B cell (primary cell): ENCODE measurements at regions not wholly inside any gene's neighbourhood (a gene's known extent, or its start where the extent isn't known, plus 50 kb on each side); places are given as distances from the start of the nearest gene placed in this dataset.

Experiments used
- ATAC-seq: fragments of 200-7000 bp; cut with Tn5 transposase; one replicate; pipeline ENCODE4 v1.10.0; 2021; ENCODE audit warnings: low read depth, mild to moderate bottlenecking, moderate number of reproducible peaks, moderate library complexity
- CTCF ChIA-PET: fragments of 350-600 bp; sonication (Branson Sonifier 250); formaldehyde crosslinking; loops from one replicate; lab custom pipeline; 2021; ENCODE audit warnings: antibody characterized with exemption, inconsistent platforms; lab: Charles Lee
- POLR2A ChIA-PET: fragments of 350-600 bp; sonication (Branson Sonifier 250); formaldehyde crosslinking; loops from one replicate; lab custom pipeline; 2021; ENCODE audit warnings: antibody characterized with exemption; lab: Charles Lee
- DNase-seq: peaks from one replicate; pipeline ENCODE4 v3.0.0; 2013
- H2AFZ ChIP-seq: 2 replicates; pipeline ENCODE4 v1.6.1; 2012; ENCODE audit warnings: mild to moderate bottlenecking, low read depth, low read length; ENCODE audit not compliant: insufficient read depth, poor library complexity, severe bottlenecking
- H3K27ac ChIP-seq, 2 donors: 1 replicate in 1 of 2; 2 replicates in 1 of 2; pipeline ENCODE4 v1.5.1; 2012 to 2013; ENCODE audit warnings: low read length in 2 of 2, mild to moderate bottlenecking in 2 of 2, moderate library complexity in 1 of 2
- H3K27me3 ChIP-seq, 4 experiments: fragments of 200-600 bp in 1 of 4; sonication (generic) in 1 of 4; replicated peaks in 1 of 4; 1 replicate in 2 of 4; 2 replicates in 2 of 4; pipeline versions ENCODE4 v1.6.1 to v1.7.0; 2013 to 2016; ENCODE audit warnings: low read length in 3 of 4, mild to moderate bottlenecking in 2 of 4, mixed read lengths in 1 of 4, moderate library complexity in 1 of 4; ENCODE audit not compliant: insufficient read depth in 4 of 4, control insufficient read depth in 3 of 4; ENCODE audit errors: control extremely low read depth in 1 of 4
- H3K36me3 ChIP-seq, 2 experiments: replicated peaks in 1 of 2; 1 replicate in 1 of 2; 2 replicates in 1 of 2; pipeline versions ENCODE4 v1.6.1 to v1.7.1; 2013; ENCODE audit warnings: low read length in 1 of 2; ENCODE audit not compliant: insufficient read depth in 2 of 2, control insufficient read depth in 1 of 2; ENCODE audit errors: control extremely low read depth in 1 of 2, extremely low read depth in 1 of 2
- H3K4me1 ChIP-seq, 2 donors: fragments of 200-600 bp in 1 of 2; sonication (generic) in 1 of 2; 1 replicate in 1 of 2; 2 replicates in 1 of 2; pipeline versions ENCODE4 v1.5.1 to v1.6.1; 2013 to 2017; ENCODE audit warnings: low read length in 2 of 2; ENCODE audit not compliant: control insufficient read depth in 2 of 2, insufficient read depth in 2 of 2
- H3K4me2 ChIP-seq: replicated peaks from 2 replicates; pipeline ENCODE3; 2012; ENCODE audit warnings: mild to moderate bottlenecking, low read depth, low read length; ENCODE audit not compliant: poor library complexity, severe bottlenecking
- H3K4me3 ChIP-seq, 5 experiments: fragments of 200-600 bp in 1 of 5; sonication (generic) in 1 of 5; 1 replicate in 3 of 5; 2 replicates in 2 of 5; pipeline versions ENCODE4 v1.5.1 to v1.7.0; 2011 to 2016; ENCODE audit warnings: low read length in 4 of 5, mild to moderate bottlenecking in 4 of 5, low read depth in 2 of 5, control low read depth in 1 of 5, moderate library complexity in 1 of 5; ENCODE audit not compliant: insufficient read depth in 1 of 5; ENCODE audit errors: control extremely low read depth in 1 of 5, extremely low read depth in 1 of 5
- H3K79me2 ChIP-seq: fragments of 200-600 bp; sonication (generic); one replicate; pipeline ENCODE4 v1.6.0; 2016; ENCODE audit warnings: low read length; ENCODE audit not compliant: control insufficient read depth, insufficient read depth
- H3K9ac ChIP-seq: fragments of 200-600 bp; sonication (generic); 2 replicates; pipeline ENCODE4 v1.6.1; 2017; ENCODE audit warnings: mild to moderate bottlenecking, low read length, moderate library complexity
- H3K9me3 ChIP-seq, 3 donors: one replicate each; pipeline versions ENCODE4 v1.6.1 to v1.7.1; 2013; ENCODE audit warnings: low read length in 2 of 3; ENCODE audit not compliant: control insufficient read depth in 2 of 3, insufficient read depth in 1 of 3; ENCODE audit errors: control extremely low read depth in 1 of 3
- H4K20me1 ChIP-seq: 2 replicates; pipeline ENCODE4 v1.6.0; 2012; ENCODE audit warnings: mild to moderate bottlenecking, low read length; ENCODE audit not compliant: insufficient read depth, control insufficient read depth, poor library complexity, severe bottlenecking
- H3K27ac Mint-ChIP-seq: one replicate; pipeline ENCODE4 v1.8.0; 2021; ENCODE audit warnings: mixed read lengths
- H3K27me3 Mint-ChIP-seq: one replicate; pipeline ENCODE4 v1.8.0; 2021; ENCODE audit warnings: mixed read lengths
- H3K4me1 Mint-ChIP-seq: one replicate; pipeline ENCODE4 v1.8.0; 2021; ENCODE audit warnings: mixed read lengths
- H3K4me3 Mint-ChIP-seq: one replicate; pipeline ENCODE4 v1.8.0; 2021; ENCODE audit warnings: mixed read lengths
- H3K9me3 Mint-ChIP-seq: one replicate; pipeline ENCODE4 v1.8.0; 2022; ENCODE audit warnings: mixed read lengths; ENCODE audit not compliant: insufficient read depth
- EZH2 ChIP-seq: IDR thresholded peaks from 2 replicates; pipeline ENCODE4 v1.6.1; 2012; ENCODE audit warnings: borderline replicate concordance, low read depth, mild to moderate bottlenecking, moderate library complexity, low read length; ENCODE audit not compliant: insufficient read depth, poor library complexity, severe bottlenecking
- WGBS: methylation state at CpG from one replicate; pipeline ENCODE4 v1.1.5; 2013; ENCODE audit warnings: missing lambda C conversion rate; ENCODE audit not compliant: insufficient coverage; 5-methylcytosine and 5-hydroxymethylcytosine counted together
- intact Hi-C: fragments of 100-400 bp; cut with micrococcal nuclease; formaldehyde crosslinking; loops from one replicate; pipeline ENCODE4 v1.10.0; 2022
- TF ChIP-seq, protein P1 (sequence below): fragments of 200-600 bp; IDR thresholded peaks from one replicate; pipeline ENCODE4 v1.8.0; 2022; ENCODE audit warnings: antibody characterized with exemption, mild to moderate bottlenecking

DNA sequence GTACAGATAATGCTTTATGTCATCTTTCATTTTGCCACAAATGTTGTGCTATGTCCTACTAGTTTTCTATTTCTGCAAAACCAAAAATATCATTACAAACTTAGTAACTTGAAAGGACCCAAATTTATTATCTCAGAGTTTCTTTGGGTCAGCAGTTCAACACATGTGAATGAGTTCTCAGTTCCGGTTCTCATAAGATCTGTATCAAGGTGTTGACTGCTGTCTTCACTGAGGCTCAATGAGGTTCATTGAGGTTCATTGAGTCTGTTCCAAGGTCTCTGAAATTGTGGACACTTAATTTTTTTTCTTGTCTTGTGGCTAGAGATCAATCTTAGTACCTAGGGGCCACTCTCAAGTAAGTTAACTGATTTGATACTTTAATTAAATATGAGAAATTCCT, 525.1 kb upstream of the BRINP3 start:
- no peak overlapping the region for H3K9ac ChIP-seq
- POLR2A ChIA-PET, result no interaction called here

DNA sequence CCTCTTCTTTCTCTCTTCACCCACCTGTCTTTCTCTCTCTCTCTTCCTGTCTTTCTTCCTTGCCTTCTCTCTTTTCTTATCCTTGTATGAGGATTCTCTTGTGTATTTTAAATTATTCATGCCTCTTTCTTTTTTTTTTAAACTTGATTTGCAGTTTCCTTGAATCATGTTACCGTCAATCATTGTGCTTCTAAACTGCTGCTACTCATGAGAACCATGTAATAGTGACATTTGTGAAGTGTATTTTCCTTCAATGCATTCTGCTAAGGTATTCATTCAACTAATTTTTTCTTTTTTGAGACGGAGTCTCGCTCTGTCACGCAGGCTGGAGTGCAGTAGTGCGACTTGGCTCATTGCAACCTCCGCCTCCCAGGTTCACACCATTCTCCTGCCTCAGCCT, 539.1 kb upstream of the BRINP3 start:
- 86% methylated on average over 4 of the region's 6 CpGs for WGBS
- ChIA-PET POLR2A (no interaction called here), CTCF (no interaction called here)
- no peaks in the 10 kb centered on the region for H3K4me1 Mint-ChIP-seq
- H3K27me3 Mint-ChIP-seq, result no peaks in the 10 kb centered on the region
- Histone ChIP-seq H3K27me3 (no peaks in the 10 kb centered on the region), H3K36me3 (no peaks in the 10 kb centered on the region), H3K9ac (no peak overlapping the region), H4K20me1 (no peaks in the 10 kb centered on the region), H3K9me3 (peaks cover 0 to 7% (median 0%) of the 10 kb centered on the region in 3 donors), H3K4me2 (no peak overlapping the region), H3K4me1 (no peaks in the 10 kb centered on the region), H3K4me3 (no peak overlapping the region), H3K27ac (no peak overlapping the region), H3K79me2 (no peaks in the 10 kb centered on the region), H2AFZ (no peak overlapping the region)
- TF ChIP-seq, protein P1, sequence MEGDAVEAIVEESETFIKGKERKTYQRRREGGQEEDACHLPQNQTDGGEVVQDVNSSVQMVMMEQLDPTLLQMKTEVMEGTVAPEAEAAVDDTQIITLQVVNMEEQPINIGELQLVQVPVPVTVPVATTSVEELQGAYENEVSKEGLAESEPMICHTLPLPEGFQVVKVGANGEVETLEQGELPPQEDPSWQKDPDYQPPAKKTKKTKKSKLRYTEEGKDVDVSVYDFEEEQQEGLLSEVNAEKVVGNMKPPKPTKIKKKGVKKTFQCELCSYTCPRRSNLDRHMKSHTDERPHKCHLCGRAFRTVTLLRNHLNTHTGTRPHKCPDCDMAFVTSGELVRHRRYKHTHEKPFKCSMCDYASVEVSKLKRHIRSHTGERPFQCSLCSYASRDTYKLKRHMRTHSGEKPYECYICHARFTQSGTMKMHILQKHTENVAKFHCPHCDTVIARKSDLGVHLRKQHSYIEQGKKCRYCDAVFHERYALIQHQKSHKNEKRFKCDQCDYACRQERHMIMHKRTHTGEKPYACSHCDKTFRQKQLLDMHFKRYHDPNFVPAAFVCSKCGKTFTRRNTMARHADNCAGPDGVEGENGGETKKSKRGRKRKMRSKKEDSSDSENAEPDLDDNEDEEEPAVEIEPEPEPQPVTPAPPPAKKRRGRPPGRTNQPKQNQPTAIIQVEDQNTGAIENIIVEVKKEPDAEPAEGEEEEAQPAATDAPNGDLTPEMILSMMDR, result no peak
- TF ChIP-seq EZH2, result no peak
- ATAC-seq (no peak), DNase-seq (no peak)
- no peak overlapping the region for H3K4me3 Mint-ChIP-seq
- peaks cover 5% of the 10 kb centered on the region for H3K9me3 Mint-ChIP-seq
- intact Hi-C loops, result no loop called here
- H3K27ac Mint-ChIP-seq, result no peak overlapping the region

More for the DNA sequence above, 525.1 kb upstream of the BRINP3 start:
- intact Hi-C loops, result no loop called here
- Histone ChIP-seq H3K79me2 (no peaks in the 10 kb centered on the region), H3K4me3 (no peak overlapping the region), H3K27ac (no peak overlapping the region), H3K4me1 (no peaks in the 10 kb centered on the region), H3K36me3 (no peaks in the 10 kb centered on the region), H2AFZ (no peak overlapping the region), H3K4me2 (no peak overlapping the region), H4K20me1 (no peaks in the 10 kb centered on the region), H3K9me3 (peaks cover 0 to 1% (median 0%) of the 10 kb centered on the region in 3 donors), H3K27me3 (no peaks in the 10 kb centered on the region)
- WGBS, result 100% methylated on average over 1 of the region's 1 CpG
- H3K27ac Mint-ChIP-seq, result no peak overlapping the region
- peaks cover 6% of the 10 kb centered on the region for H3K9me3 Mint-ChIP-seq
- H3K4me1 Mint-ChIP-seq, result no peaks in the 10 kb centered on the region
- TF ChIP-seq, protein P1, result no peak
- no peak for TF ChIP-seq EZH2
- CTCF ChIA-PET, result no interaction called here
- no peak for DNase-seq
- no peaks in the 10 kb centered on the region for H3K27me3 Mint-ChIP-seq
- H3K4me3 Mint-ChIP-seq, result no peak overlapping the region
- no peak for ATAC-seq
